ENCODE measurements at regions not wholly inside any gene's neighbourhood (a gene's known extent, or its start where the extent isn't known, plus 50 kb on each side); places are given as distances from the start of the nearest gene placed in this dataset.
A peak's percentile ranks its signal among the peaks of the same experiment; 100 is the strongest.
"Not testable (repeated sequence)": the region's sequence is repeated elsewhere in the genome, so short reads cannot be mapped to it uniquely, and the experiment has no call there.

GRCh38 chr6:134667111-134667510 lies 282.8 kb downstream of the ALDH8A1 start:
- TF ChIP-seq CTCF (IDR thresholded peaks at IDR 0.05; ENCODE audit: low read length, missing control alignments), result no peak
- H3K4me3 ChIP-seq (replicated peaks; ENCODE audit: low read depth, low read length), result no peak overlapping the region
- DNase-seq (ENCODE audit: low read depth), result no peak

- DNase-seq (ENCODE audit: low read depth), result no peak
- no peak for TF ChIP-seq CTCF (IDR thresholded peaks at IDR 0.05; ENCODE audit: low read length, missing control alignments)
- H3K4me3 ChIP-seq (replicated peaks; ENCODE audit: low read depth, low read length), result no peak overlapping the region
Measured at GRCh38 chr6:134666125-134666524, 283.8 kb downstream of the ALDH8A1 start.

- no peak for TF ChIP-seq CTCF (IDR thresholded peaks at IDR 0.05; ENCODE audit: low read length, missing control alignments)
- DNase-seq (ENCODE audit: low read depth), result no peak
- H3K4me3 ChIP-seq (replicated peaks; ENCODE audit: low read depth, low read length), result no peak overlapping the region
Measured at GRCh38 chr6:134665029-134665723, 284.7 kb downstream of the ALDH8A1 start.

GRCh38 chr6:134663800-134664535 lies 285.9 kb downstream of the ALDH8A1 start:
- no peak for TF ChIP-seq CTCF (IDR thresholded peaks at IDR 0.05; ENCODE audit: low read length, missing control alignments)
- H3K4me3 ChIP-seq (replicated peaks; ENCODE audit: low read depth, low read length), result no peak overlapping the region
- peak; percentile 12 for DNase-seq (ENCODE audit: low read depth)

- DNase-seq (ENCODE audit: low read depth), result no peak
- no peak overlapping the region for H3K4me3 ChIP-seq (replicated peaks; ENCODE audit: low read depth, low read length)
- no peak for TF ChIP-seq CTCF (IDR thresholded peaks at IDR 0.05; ENCODE audit: low read length, missing control alignments)
Measured at GRCh38 chr6:134663356-134663755, 286.5 kb downstream of the ALDH8A1 start.

GRCh38 chr6:134662077-134662700 lies 287.7 kb downstream of the ALDH8A1 start:
- no peak overlapping the region for H3K4me3 ChIP-seq (replicated peaks; ENCODE audit: low read depth, low read length)
- no peak for DNase-seq (ENCODE audit: low read depth)
- no peak for TF ChIP-seq CTCF (IDR thresholded peaks at IDR 0.05; ENCODE audit: low read length, missing control alignments)

- H3K4me3 ChIP-seq (replicated peaks; ENCODE audit: low read depth, low read length); DNase-seq (ENCODE audit: low read depth): not testable (repeated sequence)
Measured at GRCh38 chr6:134659885-134660284, 290.0 kb downstream of the ALDH8A1 start.
